HUES48 (cell line): ENCODE measurements at regions not wholly inside any gene's neighbourhood (a gene's known extent, or its start where the extent isn't known, plus 50 kb on each side); places are given as distances from the start of the nearest gene placed in this dataset.
"Not testable (repeated sequence)": the region's sequence is repeated elsewhere in the genome, so short reads cannot be mapped to it uniquely, and the experiment has no call there.

Experiments used
- H3K27ac ChIP-seq: one replicate; pipeline ENCODE4 v1.7.0; 2013; ENCODE audit warnings: low read depth, low read length, inconsistent platforms
- H3K27me3 ChIP-seq: 2 replicates; pipeline ENCODE4 v1.6.1; 2013; ENCODE audit warnings: mild to moderate bottlenecking, low read length; ENCODE audit not compliant: control insufficient read depth, insufficient read depth
- H3K36me3 ChIP-seq: 2 replicates; pipeline ENCODE4 v1.6.1; 2013; ENCODE audit warnings: low read length; ENCODE audit not compliant: control insufficient read depth, insufficient read depth
- H3K4me1 ChIP-seq: 2 replicates; pipeline ENCODE4 v1.6.1; 2013; ENCODE audit warnings: mild to moderate bottlenecking, low read length; ENCODE audit not compliant: control insufficient read depth, insufficient read depth
- H3K4me3 ChIP-seq: 2 replicates; pipeline ENCODE4 v1.5.1; 2013; ENCODE audit warnings: mild to moderate bottlenecking, low read depth, low read length
- H3K9ac ChIP-seq: 2 replicates; pipeline ENCODE4 v1.6.1; 2013; ENCODE audit warnings: mild to moderate bottlenecking, low read depth, low read length, moderate library complexity
- H3K9me3 ChIP-seq: 2 replicates; pipeline ENCODE4 v1.6.1; 2013; ENCODE audit warnings: low read length; ENCODE audit not compliant: control insufficient read depth, insufficient read depth

DNA sequence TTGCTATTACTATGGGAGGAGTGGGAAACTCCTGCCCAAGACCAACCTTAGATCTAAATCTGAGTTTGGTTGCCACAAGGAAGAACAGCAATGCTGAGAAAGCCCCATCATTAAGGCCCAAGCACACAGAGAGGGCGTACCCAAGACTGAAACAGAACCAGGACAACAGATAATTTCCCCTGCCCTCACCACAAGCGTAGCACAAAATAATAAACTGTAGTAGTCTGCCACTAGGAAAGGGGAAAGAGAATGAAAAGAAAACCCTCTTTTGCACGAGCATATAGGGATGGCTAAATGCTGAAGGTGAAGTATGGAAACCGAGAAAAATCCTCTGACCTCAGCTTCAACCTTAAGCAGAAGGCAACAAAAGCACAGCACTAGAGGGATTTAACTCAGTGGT lies 76.5 kb upstream of the DHRS4 start:
- H3K4me3 ChIP-seq = no peak overlapping the region
- no peak overlapping the region for H3K27ac ChIP-seq
- no peaks in the 10 kb centered on the region for H3K27me3 ChIP-seq
- no peaks in the 10 kb centered on the region for H3K9me3 ChIP-seq
- H3K36me3 ChIP-seq = no peaks in the 10 kb centered on the region
- no peak overlapping the region for H3K9ac ChIP-seq
- H3K4me1 ChIP-seq = no peaks in the 10 kb centered on the region

DNA sequence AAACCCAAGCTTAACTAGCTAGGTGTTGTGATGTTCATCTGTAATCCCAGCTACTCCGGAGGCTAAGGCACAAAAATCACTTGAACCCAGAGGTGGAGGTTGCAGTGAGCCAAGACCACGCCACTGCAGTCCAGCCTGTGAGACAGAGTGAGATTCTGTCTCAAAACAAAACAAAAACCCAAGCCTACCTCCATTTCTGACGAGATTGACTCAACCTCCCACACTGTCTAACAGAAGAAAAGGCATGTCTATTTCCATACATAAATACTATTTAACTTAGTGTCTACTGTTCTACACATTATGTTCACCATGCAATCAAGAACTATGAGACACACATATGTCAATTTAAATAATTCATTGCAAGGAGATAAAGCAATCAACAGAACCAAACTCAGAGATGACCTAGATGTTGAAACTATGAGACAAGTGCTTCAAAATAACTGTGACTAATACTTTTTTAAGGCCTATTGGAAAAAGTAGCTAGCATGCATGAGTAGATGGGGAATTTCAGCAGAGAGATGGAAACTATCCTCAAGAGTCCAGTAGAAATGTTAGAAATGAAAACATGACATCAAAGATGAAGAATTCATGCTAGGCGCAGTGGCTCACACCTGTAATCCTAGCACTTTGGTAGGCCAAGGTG lies 75.9 kb upstream of the DHRS4 start:
- Histone ChIP-seq H3K9me3 (no peaks in the 10 kb centered on the region), H3K4me3 (no peak overlapping the region), H3K27ac (no peak overlapping the region), H3K27me3 (no peaks in the 10 kb centered on the region), H3K4me1 (no peaks in the 10 kb centered on the region), H3K9ac (no peak overlapping the region), H3K36me3 (no peaks in the 10 kb centered on the region)

GRCh38 chr14:23881282-23881681 lies 72.3 kb upstream of the DHRS4 start:
- Histone ChIP-seq H3K27ac (no peak overlapping the region), H3K4me3 (no peak overlapping the region), H3K27me3 (no peaks in the 10 kb centered on the region), H3K9me3 (no peaks in the 10 kb centered on the region), H3K36me3 (no peaks in the 10 kb centered on the region), H3K4me1 (peaks cover 19% of the 10 kb centered on the region), H3K9ac (no peak overlapping the region)

DNA sequence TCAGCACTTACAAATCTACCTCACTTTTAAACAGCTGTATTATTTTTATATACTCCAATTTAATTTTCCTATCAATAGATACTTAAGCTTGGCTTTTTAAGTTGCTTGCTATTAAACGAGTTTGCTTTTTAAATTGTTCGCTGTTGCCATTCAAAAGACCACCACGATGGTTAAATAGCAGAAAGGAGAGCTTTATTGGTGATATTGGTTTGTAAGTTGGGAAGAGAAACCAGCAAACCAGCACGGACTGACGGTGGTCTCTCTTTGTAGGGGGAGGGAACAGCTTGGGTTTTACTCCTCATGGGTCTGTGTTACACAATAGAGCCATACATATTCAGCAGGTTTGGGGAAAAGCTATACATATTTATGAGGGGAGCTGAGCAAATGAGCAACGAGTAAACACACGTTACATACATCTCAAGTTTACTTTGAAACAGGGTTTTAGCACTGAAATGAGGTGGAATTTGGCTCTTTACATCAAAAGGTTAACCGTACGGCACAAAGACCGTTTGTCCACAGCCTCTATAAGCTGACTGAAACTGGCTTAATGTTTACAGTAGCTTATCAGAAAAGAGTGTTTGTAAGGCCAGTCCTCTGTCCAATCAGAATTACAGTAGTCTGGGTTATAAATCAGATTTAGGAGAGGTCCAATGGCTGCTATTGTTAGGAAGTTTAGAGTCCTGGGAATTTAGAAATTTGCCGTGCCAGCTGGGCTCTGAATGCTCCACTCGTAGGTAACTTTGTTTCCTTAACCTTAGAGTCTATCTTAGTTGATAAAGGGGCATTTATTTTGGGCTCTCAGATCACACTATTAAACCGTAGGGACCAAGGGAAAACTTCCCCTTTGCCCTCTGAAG lies 69.7 kb upstream of the DHRS4 start:
- 0 out of 2 replicates have a peak overlapping the region, but pooled peaks have one; percentile 13 for H3K9ac ChIP-seq
- no peak overlapping the region for H3K4me3 ChIP-seq
- peaks cover 5% of the 10 kb centered on the region for H3K9me3 ChIP-seq
- no peaks in the 10 kb centered on the region for H3K36me3 ChIP-seq
- no peak overlapping the region for H3K27ac ChIP-seq
- H3K4me1 ChIP-seq = peaks cover 19% of the 10 kb centered on the region
- no peaks in the 10 kb centered on the region for H3K27me3 ChIP-seq

GRCh38 chr14:23884541-23884904 lies 69.0 kb upstream of the DHRS4 start:
- Histone ChIP-seq H3K4me3 (no peak overlapping the region), H3K9ac (no peak overlapping the region), H3K27ac (no peak overlapping the region), H3K9me3 (peaks cover 7% of the 10 kb centered on the region), H3K36me3 (no peaks in the 10 kb centered on the region), H3K27me3 (no peaks in the 10 kb centered on the region), H3K4me1 (peaks cover 19% of the 10 kb centered on the region)

GRCh38 chr14:23887536-23887935 lies 66.0 kb upstream of the DHRS4 start:
- Histone ChIP-seq H3K4me1 (peaks cover 19% of the 10 kb centered on the region), H3K36me3 (no peaks in the 10 kb centered on the region), H3K4me3 (no peak overlapping the region), H3K27me3 (no peaks in the 10 kb centered on the region), H3K27ac (no peak overlapping the region), H3K9ac (no peak overlapping the region), H3K9me3 (peaks cover 7% of the 10 kb centered on the region)

- H3K4me1 ChIP-seq, H3K9me3 ChIP-seq, H3K4me3 ChIP-seq, H3K27me3 ChIP-seq, H3K9ac ChIP-seq, H3K36me3 ChIP-seq, H3K27ac ChIP-seq: not testable (repeated sequence)
These were observed 61.9 kb upstream of the DHRS4 start for GRCh38 chr14:23891717-23892116.

- H3K27ac ChIP-seq, H3K27me3 ChIP-seq, H3K9me3 ChIP-seq, H3K4me3 ChIP-seq, H3K36me3 ChIP-seq, H3K9ac ChIP-seq, H3K4me1 ChIP-seq: not testable (repeated sequence)
These were observed 61.3 kb upstream of the DHRS4 start for GRCh38 chr14:23892289-23892688.

- peaks cover 6% of the 10 kb centered on the region for H3K9me3 ChIP-seq
- H3K27ac ChIP-seq = no peak overlapping the region
- H3K4me1 ChIP-seq = no peaks in the 10 kb centered on the region
- no peak overlapping the region for H3K9ac ChIP-seq
- no peak overlapping the region for H3K4me3 ChIP-seq
- H3K27me3 ChIP-seq = no peaks in the 10 kb centered on the region
- no peaks in the 10 kb centered on the region for H3K36me3 ChIP-seq
These were observed 59.1 kb upstream of the DHRS4 start for GRCh38 chr14:23894362-23895052.

GRCh38 chr14:23895053-23895419 lies 58.5 kb upstream of the DHRS4 start:
- Histone ChIP-seq H3K36me3 (no peaks in the 10 kb centered on the region), H3K4me3 (no peak overlapping the region), H3K27me3 (no peaks in the 10 kb centered on the region), H3K9ac (no peak overlapping the region), H3K9me3 (peaks cover 11% of the 10 kb centered on the region), H3K27ac (no peak overlapping the region), H3K4me1 (no peaks in the 10 kb centered on the region)

GRCh38 chr14:23895480-23895879 lies 58.1 kb upstream of the DHRS4 start:
- Histone ChIP-seq H3K4me1 (no peaks in the 10 kb centered on the region), H3K4me3 (no peak overlapping the region), H3K36me3 (no peaks in the 10 kb centered on the region), H3K9ac (no peak overlapping the region), H3K9me3 (peaks cover 12% of the 10 kb centered on the region), H3K27me3 (no peaks in the 10 kb centered on the region), H3K27ac (no peak overlapping the region)
